WTC11 (cell line): ENCODE measurements at regions not wholly inside any gene's neighbourhood (a gene's known extent, or its start where the extent isn't known, plus 50 kb on each side); places are given as distances from the start of the nearest gene placed in this dataset.

Experiments used
- CTCF ChIP-seq: fragments of 200-600 bp; IDR thresholded peaks from 2 replicates; pipeline ENCODE4 v1.8.0; 2022; ENCODE audit warnings: antibody characterized with exemption
- EMX1 ChIP-seq: fragments of 250-450 bp; sonication (Bioruptor Pico); IDR thresholded peaks from 2 replicates; pipeline ENCODE4 v1.8.0; 2021; ENCODE audit warnings: mild to moderate bottlenecking
- ESRRA ChIP-seq: sonication (generic); formaldehyde crosslinking; IDR thresholded peaks from 2 replicates; pipeline ENCODE4 v1.8.1; 2022; ENCODE audit warnings: mild to moderate bottlenecking, missing genetic modification reagents, borderline replicate concordance
- HMGXB4 ChIP-seq: sonication (generic); formaldehyde crosslinking; IDR thresholded peaks from 2 replicates; pipeline ENCODE4 v1.8.1; 2023; ENCODE audit warnings: mild to moderate bottlenecking, moderate library complexity, missing genetic modification reagents
- KAT7 ChIP-seq: sonication (generic); formaldehyde crosslinking; IDR thresholded peaks from 2 replicates; pipeline ENCODE4 v1.8.1; 2023; ENCODE audit warnings: missing genetic modification reagents, mild to moderate bottlenecking, borderline replicate concordance
- MAX ChIP-seq: sonication (generic); formaldehyde crosslinking; IDR thresholded peaks from 2 replicates; pipeline ENCODE4 v1.8.0; 2022; ENCODE audit warnings: mild to moderate bottlenecking, missing genetic modification reagents
- NR3C1 ChIP-seq: sonication (generic); formaldehyde crosslinking; conservative IDR thresholded peaks from 2 replicates; pipeline ENCODE4 v1.8.1; 2023; ENCODE audit warnings: low read depth, mild to moderate bottlenecking, missing genetic modification reagents
- PRDM15 ChIP-seq: sonication (generic); formaldehyde crosslinking; IDR thresholded peaks from 2 replicates; pipeline ENCODE4 v1.8.0; 2022; ENCODE audit warnings: missing genetic modification reagents
- SMAD4 ChIP-seq: sonication (generic); formaldehyde crosslinking; IDR thresholded peaks from 2 replicates; pipeline ENCODE4 v1.8.0; 2022; ENCODE audit warnings: mild to moderate bottlenecking, missing genetic modification reagents
- SP1 ChIP-seq: sonication (generic); formaldehyde crosslinking; conservative IDR thresholded peaks from 2 replicates; pipeline ENCODE4 v1.8.1; 2022; ENCODE audit warnings: missing genetic modification reagents
- TEAD4 ChIP-seq: sonication (generic); formaldehyde crosslinking; IDR thresholded peaks from 2 replicates; pipeline ENCODE4 v1.8.0; 2022; ENCODE audit warnings: mild to moderate bottlenecking, missing genetic modification reagents
- ZNF232 ChIP-seq: sonication (generic); formaldehyde crosslinking; IDR thresholded peaks from 2 replicates; pipeline ENCODE4 v1.8.0; 2022; ENCODE audit warnings: mild to moderate bottlenecking, missing genetic modification reagents
- ZNF263 ChIP-seq: sonication (generic); formaldehyde crosslinking; IDR thresholded peaks from 2 replicates; pipeline ENCODE4 v1.8.1; 2022; ENCODE audit warnings: low read depth, mild to moderate bottlenecking, moderate library complexity, missing genetic modification reagents
- ZNF396 ChIP-seq: fragments of 250-450 bp; sonication (Bioruptor Pico); IDR thresholded peaks from 2 replicates; pipeline ENCODE4 v1.8.0; 2021; ENCODE audit warnings: mild to moderate bottlenecking, moderate library complexity, borderline replicate concordance

- TF ChIP-seq CTCF (no peak), NR3C1 (CRISPR knock-in tag) (no peak), KAT7 (CRISPR knock-in tag) (no peak), ZNF396 (no peak), ESRRA (CRISPR knock-in tag) (no peak), SP1 (CRISPR knock-in tag) (no peak), ZNF263 (CRISPR knock-in tag) (no peak), TEAD4 (CRISPR knock-in tag) (no peak), ZNF232 (CRISPR knock-in tag) (no peak), PRDM15 (CRISPR knock-in tag) (no peak), HMGXB4 (CRISPR knock-in tag) (no peak), SMAD4 (CRISPR knock-in tag) (no peak), MAX (CRISPR knock-in tag) (no peak), EMX1 (CRISPR knock-in tag) (no peak)
Observed at GRCh38 chr2:59791004-59791618, 762.3 kb downstream of the BCL11A start.
